ENCODE measurements at regions not wholly inside any gene's neighbourhood (a gene's known extent, or its start where the extent isn't known, plus 50 kb on each side); places are given as distances from the start of the nearest gene placed in this dataset.

DNA sequence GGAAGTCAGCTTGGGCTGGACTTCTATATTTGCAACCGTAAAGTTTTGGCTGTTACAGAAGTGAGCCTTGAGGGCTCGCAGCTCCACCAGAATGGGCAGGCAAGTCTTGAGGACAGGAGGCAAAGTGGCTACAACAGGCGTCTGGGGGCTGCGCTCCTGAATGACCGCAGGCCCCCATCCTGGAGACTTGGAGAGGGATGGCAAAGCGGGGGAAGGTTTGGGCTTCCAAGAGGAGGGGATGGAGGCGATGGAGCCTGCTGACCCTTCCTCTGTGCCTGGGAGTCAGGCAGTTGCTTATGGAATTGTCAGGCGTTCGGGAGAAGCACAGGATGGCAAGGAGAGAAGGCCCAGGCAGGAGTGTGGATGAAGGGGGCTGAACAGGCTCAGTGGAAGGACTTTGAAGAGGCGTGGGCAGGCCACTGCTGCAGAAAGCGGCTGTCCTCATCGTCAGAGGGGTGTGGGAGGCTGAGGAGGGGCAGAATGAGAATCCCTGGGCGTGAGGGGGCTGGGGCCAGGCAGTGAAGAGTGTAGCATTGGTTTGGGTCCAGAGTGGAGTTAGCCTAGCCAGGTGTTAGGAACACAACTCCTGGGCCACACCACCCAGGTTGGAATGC, 72.3 kb downstream of the INHBB start:
- H3K4me3 ChIP-seq (ENCODE audit: low read depth, low read length), result no peak overlapping the region
- TF ChIP-seq, protein P1, sequence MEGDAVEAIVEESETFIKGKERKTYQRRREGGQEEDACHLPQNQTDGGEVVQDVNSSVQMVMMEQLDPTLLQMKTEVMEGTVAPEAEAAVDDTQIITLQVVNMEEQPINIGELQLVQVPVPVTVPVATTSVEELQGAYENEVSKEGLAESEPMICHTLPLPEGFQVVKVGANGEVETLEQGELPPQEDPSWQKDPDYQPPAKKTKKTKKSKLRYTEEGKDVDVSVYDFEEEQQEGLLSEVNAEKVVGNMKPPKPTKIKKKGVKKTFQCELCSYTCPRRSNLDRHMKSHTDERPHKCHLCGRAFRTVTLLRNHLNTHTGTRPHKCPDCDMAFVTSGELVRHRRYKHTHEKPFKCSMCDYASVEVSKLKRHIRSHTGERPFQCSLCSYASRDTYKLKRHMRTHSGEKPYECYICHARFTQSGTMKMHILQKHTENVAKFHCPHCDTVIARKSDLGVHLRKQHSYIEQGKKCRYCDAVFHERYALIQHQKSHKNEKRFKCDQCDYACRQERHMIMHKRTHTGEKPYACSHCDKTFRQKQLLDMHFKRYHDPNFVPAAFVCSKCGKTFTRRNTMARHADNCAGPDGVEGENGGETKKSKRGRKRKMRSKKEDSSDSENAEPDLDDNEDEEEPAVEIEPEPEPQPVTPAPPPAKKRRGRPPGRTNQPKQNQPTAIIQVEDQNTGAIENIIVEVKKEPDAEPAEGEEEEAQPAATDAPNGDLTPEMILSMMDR (IDR thresholded peaks at IDR 0.05; ENCODE audit: low read depth, low read length, missing control alignments), result no peak
- DNase-seq (ENCODE audit: low read depth), result no peak

DNA sequence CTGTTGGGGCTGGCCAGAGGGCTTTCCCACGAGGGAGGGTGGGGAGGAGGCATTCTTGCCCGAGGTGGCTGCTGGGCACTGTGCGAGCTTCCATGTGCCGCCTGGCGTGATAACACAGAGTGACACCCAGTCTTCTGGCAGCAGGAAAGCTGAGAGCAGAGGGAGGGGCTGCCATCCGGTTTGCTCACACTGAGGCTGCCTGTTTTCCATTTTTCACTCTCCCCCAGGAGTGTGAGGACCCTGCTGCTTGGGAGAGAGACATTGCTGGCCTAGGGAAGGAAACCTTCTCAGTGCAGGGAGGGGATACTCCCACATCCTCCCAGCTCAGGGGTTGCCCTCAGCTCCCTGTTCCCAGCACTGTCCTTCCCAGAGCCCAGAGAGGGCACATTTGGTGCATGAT, 73.1 kb downstream of the INHBB start:
- H3K4me3 ChIP-seq (ENCODE audit: low read depth, low read length), result no peak overlapping the region
- DNase-seq (ENCODE audit: low read depth), result no peak
- TF ChIP-seq, protein P1 (IDR thresholded peaks at IDR 0.05; ENCODE audit: low read depth, low read length, missing control alignments), result no peak

DNA sequence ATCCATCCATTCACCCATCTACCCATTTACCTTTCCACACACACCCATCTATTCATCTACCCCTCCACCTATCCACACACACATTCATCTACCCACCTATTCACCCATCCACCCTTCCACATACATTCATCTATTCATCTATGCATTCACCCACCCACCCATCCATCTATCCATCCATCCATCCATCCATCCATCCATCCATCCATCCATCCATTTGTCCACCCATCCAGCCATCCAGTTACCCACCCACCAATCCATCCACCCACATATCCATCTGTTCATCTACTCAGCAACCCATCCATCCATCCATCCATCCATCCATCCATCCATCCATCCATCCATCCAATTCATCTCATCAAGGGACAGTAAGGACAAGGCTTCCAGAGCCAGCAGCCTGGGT, 74.0 kb downstream of the INHBB start:
- TF ChIP-seq, protein P1 (IDR thresholded peaks at IDR 0.05; ENCODE audit: low read depth, low read length, missing control alignments), result no peak
- no peak for DNase-seq (ENCODE audit: low read depth)
- H3K4me3 ChIP-seq (ENCODE audit: low read depth, low read length), result no peak overlapping the region

DNA sequence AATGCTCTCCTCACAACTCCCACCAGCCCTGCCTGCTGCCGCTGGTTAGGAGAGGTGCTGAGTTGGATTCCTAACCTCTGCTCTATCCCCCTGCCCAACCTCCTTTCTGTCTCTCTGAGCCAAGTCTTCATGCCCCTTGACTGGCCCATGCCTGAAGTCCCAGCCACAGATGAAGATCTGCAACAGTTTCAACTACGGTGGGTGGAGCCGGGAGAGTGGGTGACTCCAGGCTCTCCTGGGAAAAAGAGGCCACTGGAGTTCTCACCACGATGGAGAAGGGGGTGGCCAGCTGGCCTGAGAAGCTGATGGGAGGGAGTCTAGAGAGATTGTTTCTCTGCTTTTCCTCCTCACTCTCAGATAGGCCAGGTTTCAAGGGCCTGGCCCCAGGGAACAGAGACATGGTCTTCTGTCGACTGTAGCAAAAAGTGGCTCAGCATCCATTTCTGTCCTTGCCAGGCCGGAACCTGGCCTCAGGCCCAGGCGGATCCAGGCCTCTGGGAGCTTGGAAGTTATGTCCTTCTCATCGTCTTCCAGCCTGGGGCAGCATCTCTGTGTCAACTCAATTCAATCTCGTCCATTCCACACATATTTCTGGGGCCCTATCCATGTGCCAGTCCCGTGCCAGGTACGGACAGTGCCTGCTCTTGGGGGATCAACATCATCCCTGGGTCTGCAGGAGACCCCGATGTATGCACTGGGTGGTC, 75.3 kb downstream of the INHBB start:
- no peak overlapping the region for H3K4me3 ChIP-seq (ENCODE audit: low read depth, low read length)
- TF ChIP-seq, protein P1 (IDR thresholded peaks at IDR 0.05; ENCODE audit: low read depth, low read length, missing control alignments), result no peak
- no peak for DNase-seq (ENCODE audit: low read depth)

DNA sequence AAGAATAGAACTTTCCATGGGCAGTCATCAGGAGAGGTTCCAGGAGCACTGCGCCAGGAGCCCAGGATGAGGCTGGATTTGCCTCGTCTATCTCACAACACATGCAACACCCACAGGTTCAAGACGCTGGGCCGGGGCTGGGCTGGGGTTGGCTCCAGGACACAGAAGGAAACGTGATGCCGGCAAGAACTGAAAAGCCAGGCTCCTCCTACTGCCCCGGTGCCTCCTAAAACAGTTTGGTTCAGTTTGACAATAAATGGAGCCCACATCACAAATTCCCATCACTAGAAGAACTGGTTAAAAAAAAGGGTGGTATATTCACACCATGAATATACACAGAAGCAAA, 75.9 kb downstream of the INHBB start:
- DNase-seq (ENCODE audit: low read depth), result no peak
- no peak overlapping the region for H3K4me3 ChIP-seq (ENCODE audit: low read depth, low read length)
- TF ChIP-seq, protein P1 (IDR thresholded peaks at IDR 0.05; ENCODE audit: low read depth, low read length, missing control alignments), result no peak

DNA sequence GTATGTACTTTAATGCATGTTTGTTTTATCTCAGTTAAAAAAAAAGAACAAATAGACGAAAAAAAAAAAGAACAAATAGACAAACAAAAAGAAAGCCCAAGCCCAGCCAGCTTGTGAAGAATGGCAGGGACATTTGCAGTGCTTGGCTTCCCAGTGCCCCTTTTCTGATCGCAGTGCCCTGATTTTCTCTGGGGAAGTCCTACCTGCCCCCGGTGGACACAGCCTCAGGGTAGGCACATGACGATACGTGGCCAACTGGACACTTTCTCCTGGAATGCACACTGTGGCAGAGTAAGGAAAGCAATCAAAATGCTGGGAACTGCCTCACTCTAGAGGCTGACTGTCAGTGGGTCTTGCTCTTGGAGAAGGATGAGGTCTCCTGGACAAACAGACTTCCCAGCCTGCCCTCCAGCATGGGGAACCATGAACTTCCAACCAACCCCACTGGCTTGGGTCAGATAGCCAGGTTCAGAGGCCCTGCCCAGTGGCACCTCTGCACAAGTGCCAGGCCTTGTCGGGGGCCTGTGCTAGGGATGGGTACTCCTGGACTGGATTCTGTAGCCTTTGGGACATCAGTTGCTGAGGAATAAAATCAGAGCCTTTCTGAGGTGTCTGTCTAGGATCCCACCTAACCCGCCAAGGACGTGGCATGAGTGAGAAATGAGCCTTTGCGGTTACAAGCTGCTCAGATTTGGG, 76.7 kb downstream of the INHBB start:
- TF ChIP-seq, protein P1 (IDR thresholded peaks at IDR 0.05; ENCODE audit: low read depth, low read length, missing control alignments), result no peak
- no peak overlapping the region for H3K4me3 ChIP-seq (ENCODE audit: low read depth, low read length)
- DNase-seq (ENCODE audit: low read depth), result no peak

Measured in GM12864 (cell line).